T-cell (primary cell): ENCODE measurements at regions not wholly inside any gene's neighbourhood (a gene's known extent, or its start where the extent isn't known, plus 50 kb on each side); places are given as distances from the start of the nearest gene placed in this dataset.
"Not testable (repeated sequence)": the region's sequence is repeated elsewhere in the genome, so short reads cannot be mapped to it uniquely, and the experiment has no call there.

Experiments used
- ATAC-seq, 4 experiments: fragments of 200-7000 bp in 3 of 4; fragments of 150-1000 bp in 1 of 4; cut with Tn5 transposase; replicated peaks in 1 of 4; 1 replicate in 3 of 4; 2 replicates in 1 of 4; pipeline ENCODE4 v1.10.0; 2021; ENCODE audit warnings: moderate library complexity in 3 of 4, mild to moderate bottlenecking in 2 of 4, moderate number of reproducible peaks in 1 of 4
- CTCF ChIA-PET, 2 donors: fragments of 300-600 bp; sonication (Branson Sonifier 250); formaldehyde crosslinking; loops; one replicate each; lab custom pipeline; 2022; ENCODE audit warnings: antibody characterized with exemption in 2 of 2; lab: Charles Lee
- POLR2A ChIA-PET, 2 donors: fragments of 300-600 bp; sonication (Branson Sonifier 250); formaldehyde crosslinking; loops; one replicate each; lab custom pipeline; 2022; ENCODE audit warnings: antibody characterized with exemption in 2 of 2; lab: Charles Lee
- DNase-seq, 35 experiments: peaks; one replicate each; pipeline versions ENCODE4 v3.0.0 to v3.0.0-alpha.2; 2013 to 2023
- H3K27ac ChIP-seq: one replicate; pipeline ENCODE4 v1.5.1; 2013; ENCODE audit warnings: low read length
- H3K27me3 ChIP-seq, 2 experiments: replicated peaks in 1 of 2; 1 replicate in 1 of 2; 2 replicates in 1 of 2; pipeline versions ENCODE4 v1.6.1 to v1.7.0; 2013; ENCODE audit warnings: low read length in 1 of 2, mixed read lengths in 1 of 2; ENCODE audit not compliant: control insufficient read depth in 2 of 2, insufficient read depth in 2 of 2; ENCODE audit errors: extremely low read depth in 1 of 2
- H3K36me3 ChIP-seq, 2 donors: 1 replicate in 1 of 2; 2 replicates in 1 of 2; pipeline versions ENCODE4 v1.6.1 to v1.7.0; 2013; ENCODE audit warnings: low read length in 1 of 2; ENCODE audit not compliant: control insufficient read depth in 2 of 2, insufficient read depth in 1 of 2; ENCODE audit errors: extremely low read depth in 1 of 2
- H3K4me1 ChIP-seq, 2 experiments: 1 replicate in 1 of 2; 2 replicates in 1 of 2; pipeline versions ENCODE4 v1.6.1 to v1.7.0; 2013; ENCODE audit warnings: low read length in 2 of 2, mixed read lengths in 1 of 2; ENCODE audit not compliant: insufficient read depth in 2 of 2, control insufficient read depth in 1 of 2; ENCODE audit errors: extremely low read depth in 1 of 2
- H3K4me3 ChIP-seq, 2 donors: 1 replicate in 1 of 2; 2 replicates in 1 of 2; pipeline versions ENCODE4 v1.5.1 to v1.7.0; 2013; ENCODE audit warnings: mild to moderate bottlenecking in 2 of 2, low read length in 1 of 2, moderate library complexity in 1 of 2; ENCODE audit not compliant: control insufficient read depth in 1 of 2; ENCODE audit errors: extremely low read depth in 1 of 2
- H3K9me3 ChIP-seq: 2 replicates; pipeline ENCODE4 v1.7.0; 2013
- H3K27ac Mint-ChIP-seq, 2 donors: one replicate each; pipeline ENCODE4 v1.8.0; 2020 to 2021; ENCODE audit warnings: mild to moderate bottlenecking in 2 of 2, mixed read lengths in 2 of 2
- H3K27me3 Mint-ChIP-seq, 2 donors: one replicate each; pipeline ENCODE4 v1.8.0; 2021 to 2022; ENCODE audit warnings: mixed read lengths in 2 of 2
- H3K36me3 Mint-ChIP-seq: one replicate; pipeline ENCODE4 v1.8.0; 2021; ENCODE audit warnings: mixed read lengths
- H3K4me1 Mint-ChIP-seq, 3 donors: one replicate each; pipeline ENCODE4 v1.8.0; 2020 to 2022; ENCODE audit warnings: mixed read lengths in 3 of 3, mild to moderate bottlenecking in 1 of 3
- H3K4me3 Mint-ChIP-seq, 3 donors: one replicate each; pipeline ENCODE4 v1.8.0; 2020 to 2022; ENCODE audit warnings: mild to moderate bottlenecking in 3 of 3, mixed read lengths in 3 of 3, moderate library complexity in 3 of 3
- H3K9me3 Mint-ChIP-seq, 3 donors: one replicate each; pipeline ENCODE4 v1.8.0; 2020 to 2022; ENCODE audit warnings: mixed read lengths in 3 of 3
- WGBS: methylation state at CpG from one replicate; pipeline ENCODE4 v1.1.5; 2013; ENCODE audit warnings: missing lambda C conversion rate; ENCODE audit not compliant: insufficient coverage; 5-methylcytosine and 5-hydroxymethylcytosine counted together

- H3K36me3 Mint-ChIP-seq, ATAC-seq, CTCF ChIA-PET, H3K9me3 Mint-ChIP-seq, H3K27ac Mint-ChIP-seq, H3K4me1 Mint-ChIP-seq, H3K4me3 ChIP-seq, DNase-seq, H3K9me3 ChIP-seq, H3K4me1 ChIP-seq, H3K27me3 Mint-ChIP-seq, H3K4me3 Mint-ChIP-seq, H3K36me3 ChIP-seq, POLR2A ChIA-PET, H3K27ac ChIP-seq: not testable (repeated sequence)
- H3K27me3 ChIP-seq, result peaks cover 0 to 21% of the 10 kb centered on the region in 2 experiments
- 83% methylated on average over 1 of the region's 8 CpGs for WGBS
Observed at GRCh38 chr1:223046463-223046862, 96.6 kb downstream of the TLR5 start.

- DNase-seq, result no peak
- ChIA-PET POLR2A (no interaction called here), CTCF (no interaction called here)
- H3K4me3 Mint-ChIP-seq, result no peak overlapping the region
- ATAC-seq, result no peak
- no peaks in the 10 kb centered on the region for H3K36me3 ChIP-seq
- H3K4me1 ChIP-seq, result no peaks in the 10 kb centered on the region
- H3K4me1 Mint-ChIP-seq, result no peaks in the 10 kb centered on the region
- H3K27me3 Mint-ChIP-seq, result peaks cover 0 to 13% of the 10 kb centered on the region in 2 donors
- no peaks in the 10 kb centered on the region for H3K9me3 ChIP-seq
- whole genome bisulfite sequencing, result 69% methylated on average over 2 of the region's 2 CpGs
- H3K4me3 ChIP-seq, result no peak overlapping the region
- peaks cover 0 to 26% of the 10 kb centered on the region in 2 experiments for H3K27me3 ChIP-seq
- H3K27ac ChIP-seq, result no peak overlapping the region
- H3K27ac Mint-ChIP-seq, result no peak overlapping the region
- no peaks in the 10 kb centered on the region for H3K36me3 Mint-ChIP-seq
- H3K9me3 Mint-ChIP-seq, result peaks cover 5 to 7% (median 7%) of the 10 kb centered on the region in 3 donors
Observed at GRCh38 chr1:223048026-223048425, 95.0 kb downstream of the TLR5 start.

- Mint-ChIP-seq H3K4me3 (no peak overlapping the region), H3K27me3 (peaks cover 0 to 13% of the 10 kb centered on the region in 2 donors), H3K27ac (no peak overlapping the region), H3K4me1 (no peaks in the 10 kb centered on the region), H3K9me3 (no peaks in the 10 kb centered on the region), H3K36me3 (no peaks in the 10 kb centered on the region)
- no peaks in the 10 kb centered on the region for H3K4me1 ChIP-seq
- no peak for DNase-seq
- H3K9me3 ChIP-seq, result no peaks in the 10 kb centered on the region
- peaks cover 0 to 27% of the 10 kb centered on the region in 2 experiments for H3K27me3 ChIP-seq
- H3K4me3 ChIP-seq, result no peak overlapping the region
- no peak overlapping the region for H3K27ac ChIP-seq
- WGBS, result 89% methylated on average over 7 of the region's 9 CpGs
- ATAC-seq, result no peak
- no peaks in the 10 kb centered on the region for H3K36me3 ChIP-seq
- ChIA-PET POLR2A (no interaction called here), CTCF (no interaction called here)
Observed at GRCh38 chr1:223052462-223052861, 90.6 kb downstream of the TLR5 start.

GRCh38 chr1:223052931-223053330 lies 90.1 kb downstream of the TLR5 start:
- no CpG with 5 or more reads among the region's 5 CpGs for WGBS
- Mint-ChIP-seq H3K27me3 (peaks cover 0 to 13% of the 10 kb centered on the region in 2 donors), H3K4me1 (no peaks in the 10 kb centered on the region), H3K36me3 (no peaks in the 10 kb centered on the region), H3K27ac (no peak overlapping the region), H3K9me3 (no peaks in the 10 kb centered on the region), H3K4me3 (no peak overlapping the region)
- Histone ChIP-seq H3K27me3 (peaks cover 0 to 26% of the 10 kb centered on the region in 2 experiments), H3K9me3 (no peaks in the 10 kb centered on the region), H3K4me1 (no peaks in the 10 kb centered on the region), H3K36me3 (no peaks in the 10 kb centered on the region), H3K4me3 (no peak overlapping the region), H3K27ac (no peak overlapping the region)
- no peak for DNase-seq
- ATAC-seq, result no peak
- CTCF ChIA-PET, result no interaction called here
- POLR2A ChIA-PET, result no interaction called here

DNA sequence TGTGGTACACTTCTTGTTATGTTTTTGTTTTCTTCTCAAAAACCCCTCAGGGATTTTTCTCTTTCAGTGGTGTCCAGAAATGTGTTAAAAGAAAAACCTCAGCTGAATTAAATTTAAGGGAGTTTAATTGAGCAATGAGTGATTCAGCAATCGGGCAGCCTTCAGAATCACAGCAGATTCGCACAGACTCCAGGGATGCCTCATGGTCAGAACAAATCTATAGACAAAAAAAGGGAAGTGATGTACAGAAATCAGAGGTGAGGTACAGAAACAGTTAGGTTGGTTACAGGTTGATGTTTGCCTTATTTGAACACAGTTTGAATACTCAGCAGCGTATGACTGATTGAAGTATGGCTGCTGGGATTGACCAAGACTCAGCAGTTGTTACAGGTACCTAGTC lies 86.2 kb downstream of the TLR5 start:
- Mint-ChIP-seq H3K4me1 (no peaks in the 10 kb centered on the region), H3K27me3 (peaks cover 0 to 8% of the 10 kb centered on the region in 2 donors), H3K4me3 (no peak overlapping the region), H3K9me3 (no peaks in the 10 kb centered on the region), H3K36me3 (no peaks in the 10 kb centered on the region), H3K27ac (no peak overlapping the region)
- Histone ChIP-seq H3K4me1 (no peaks in the 10 kb centered on the region), H3K27me3 (peaks cover 0 to 11% of the 10 kb centered on the region in 2 experiments), H3K36me3 (no peaks in the 10 kb centered on the region), H3K4me3 (no peak overlapping the region), H3K9me3 (no peaks in the 10 kb centered on the region), H3K27ac (no peak overlapping the region)
- no peak for ATAC-seq
- CTCF ChIA-PET, result no interaction called here
- DNase-seq, result no peak
- POLR2A ChIA-PET, result interaction anchor here in 1 of 2 donors (0.6 kb wide), 1 partner anchor 67 kb away, joined by 4 read pairs; no protein-coding TSS in a partner anchor
- WGBS, result 88% methylated on average over 2 of the region's 3 CpGs

DNA sequence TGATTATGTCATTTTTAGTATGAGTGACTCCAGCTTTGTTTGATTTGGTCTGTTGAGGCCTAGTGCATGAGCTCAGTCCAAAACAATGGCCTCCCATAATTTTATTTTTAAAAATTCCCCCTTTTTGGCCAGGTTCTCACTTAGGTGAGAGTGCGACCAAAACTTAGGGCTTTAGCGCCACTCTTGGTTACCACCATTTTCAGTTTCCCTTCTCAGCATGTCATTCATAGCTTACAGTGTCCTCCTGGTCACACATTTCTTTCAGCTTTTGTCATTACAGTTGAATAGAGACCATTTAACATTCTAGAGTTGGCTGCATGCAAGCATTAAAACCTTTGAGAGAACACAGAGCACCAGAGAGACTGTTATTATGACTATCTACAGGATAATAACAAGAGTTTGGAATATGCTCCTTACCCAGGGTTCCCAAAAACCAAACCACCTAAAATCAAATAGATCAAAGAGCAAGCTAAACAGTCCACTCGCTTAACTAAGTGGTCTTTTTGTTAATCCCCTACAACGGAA lies 85.4 kb downstream of the TLR5 start:
- no peak overlapping the region for H3K27ac ChIP-seq
- H3K9me3 ChIP-seq, result no peaks in the 10 kb centered on the region
- ChIA-PET CTCF (interaction anchor here in 1 of 2 donors (0.6 kb wide), 1 partner anchor 490 kb away, joined by 9 read pairs; no protein-coding TSS in a partner anchor), POLR2A (interaction anchor here in 1 of 2 donors (0.6 kb wide), 1 partner anchor 68 kb away, joined by 4 read pairs; no protein-coding TSS in a partner anchor)
- H3K4me1 Mint-ChIP-seq, result no peaks in the 10 kb centered on the region
- no peak overlapping the region for H3K27ac Mint-ChIP-seq
- DNase-seq (no peak), ATAC-seq (no peak)
- H3K4me3 ChIP-seq, result no peak overlapping the region
- peaks cover 0 to 6% of the 10 kb centered on the region in 2 experiments for H3K27me3 ChIP-seq
- no peaks in the 10 kb centered on the region for H3K9me3 Mint-ChIP-seq
- no peaks in the 10 kb centered on the region for H3K36me3 Mint-ChIP-seq
- no peaks in the 10 kb centered on the region for H3K4me1 ChIP-seq
- peaks cover 0 to 5% of the 10 kb centered on the region in 2 donors for H3K27me3 Mint-ChIP-seq
- 79% methylated on average over 2 of the region's 4 CpGs for WGBS
- no peak overlapping the region for H3K4me3 Mint-ChIP-seq
- no peaks in the 10 kb centered on the region for H3K36me3 ChIP-seq
